ENCODE measurements at regions not wholly inside any gene's neighbourhood (a gene's known extent, or its start where the extent isn't known, plus 50 kb on each side); places are given as distances from the start of the nearest gene placed in this dataset.
"Not testable (repeated sequence)": the region's sequence is repeated elsewhere in the genome, so short reads cannot be mapped to it uniquely, and the experiment has no call there.

DNA sequence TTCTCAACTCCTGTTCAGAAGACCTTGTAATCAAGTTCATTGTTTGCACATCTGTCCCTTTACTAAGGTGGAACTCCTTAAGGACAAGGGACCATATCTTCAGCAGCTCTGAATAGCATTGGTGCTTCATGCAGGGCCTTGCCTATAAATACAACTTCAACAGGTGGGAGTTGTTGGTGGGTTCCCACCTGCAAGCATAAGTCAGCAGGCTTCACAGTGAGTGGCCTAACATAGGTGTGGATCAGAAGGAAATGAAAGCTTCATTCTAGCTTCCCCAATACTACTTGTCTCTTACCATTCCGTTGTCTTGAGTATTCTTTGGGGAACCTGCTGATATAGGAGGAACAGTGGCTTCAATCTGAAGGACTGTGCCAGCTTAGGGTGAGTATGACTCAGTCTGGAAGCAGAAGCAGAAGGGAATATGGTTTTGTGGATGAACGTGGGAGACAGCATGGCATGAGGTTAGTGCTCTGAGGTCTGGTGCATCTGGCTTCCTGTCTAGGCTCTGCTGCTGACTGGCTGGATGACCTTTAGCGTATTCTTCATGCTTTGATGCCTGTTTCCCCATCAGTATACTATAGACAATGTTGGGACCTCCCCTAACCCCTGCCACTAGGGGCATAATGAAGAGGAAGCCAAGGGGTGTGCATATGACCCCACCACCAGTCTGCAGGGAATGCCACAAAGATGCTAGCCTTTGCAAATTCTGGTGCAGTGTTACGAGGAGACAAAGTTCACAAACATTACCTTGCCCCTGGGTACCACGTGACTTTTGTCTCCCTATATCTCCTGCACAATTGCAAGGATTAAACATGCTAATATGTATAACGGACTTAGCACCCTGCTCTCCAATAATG is 192.3 kb downstream of the PALM2AKAP2 start:
- in situ Hi-C loops (cut with HindIII; ENCODE audit: low sequenced_read_pairs), result no loop called here

DNA sequence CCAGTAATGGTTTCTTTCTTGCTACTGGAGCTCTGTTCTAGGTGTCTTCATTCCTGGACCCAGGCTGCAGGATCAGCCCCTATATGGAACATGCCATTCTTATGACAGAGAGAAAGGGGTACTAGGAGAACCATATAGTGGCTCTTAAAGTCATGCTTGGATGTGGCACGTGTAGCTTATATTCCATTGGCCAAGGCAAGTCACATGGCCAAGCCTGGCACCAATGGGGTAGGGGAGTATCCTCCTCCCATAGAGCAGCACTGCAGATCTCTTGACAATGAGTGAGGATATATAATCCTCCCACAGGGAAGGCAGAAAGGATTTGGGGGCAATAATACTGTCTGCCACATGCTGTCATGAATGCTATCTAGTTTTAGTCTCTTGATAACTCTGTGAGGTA is 193.3 kb downstream of the PALM2AKAP2 start:
- in situ Hi-C loops (cut with HindIII; ENCODE audit: low sequenced_read_pairs), result no loop called here

DNA sequence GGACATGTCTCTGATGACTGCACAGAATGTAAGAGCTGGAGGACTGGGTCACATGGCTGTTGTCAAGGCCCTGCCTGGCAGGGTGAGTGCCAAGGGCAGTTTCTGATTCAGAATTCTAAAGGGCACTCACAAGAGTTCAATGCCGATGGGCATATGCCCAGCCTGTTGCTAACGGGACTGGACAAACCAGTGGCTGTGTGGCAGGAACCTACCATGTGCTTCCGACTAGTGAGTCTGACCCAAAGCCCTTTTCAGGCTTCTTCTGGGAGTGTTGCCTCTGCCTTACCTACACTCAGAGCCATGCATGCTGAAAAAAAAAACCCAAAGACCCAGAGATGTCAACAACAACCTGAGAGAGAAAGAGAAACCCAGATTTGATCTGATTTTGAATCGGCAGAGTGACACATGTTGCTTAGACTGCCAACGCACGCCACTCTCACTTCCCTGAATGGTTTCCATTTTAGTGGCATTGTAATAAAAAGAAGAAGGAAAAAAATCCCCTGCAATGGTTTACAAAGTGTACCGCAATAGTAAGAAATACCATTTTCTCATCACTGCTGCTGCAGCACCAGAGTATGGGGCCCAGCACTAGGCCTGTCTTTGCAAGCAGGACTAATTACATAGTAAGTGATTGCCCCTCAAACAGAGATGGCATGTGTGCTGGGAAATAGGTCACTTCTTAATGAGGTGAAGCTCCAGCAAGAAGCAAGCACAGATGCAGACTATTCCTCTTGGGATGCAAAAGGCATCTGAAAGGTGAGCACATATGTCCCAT is 194.3 kb downstream of the PALM2AKAP2 start:
- in situ Hi-C loops (cut with HindIII; ENCODE audit: low sequenced_read_pairs), result no loop called here

DNA sequence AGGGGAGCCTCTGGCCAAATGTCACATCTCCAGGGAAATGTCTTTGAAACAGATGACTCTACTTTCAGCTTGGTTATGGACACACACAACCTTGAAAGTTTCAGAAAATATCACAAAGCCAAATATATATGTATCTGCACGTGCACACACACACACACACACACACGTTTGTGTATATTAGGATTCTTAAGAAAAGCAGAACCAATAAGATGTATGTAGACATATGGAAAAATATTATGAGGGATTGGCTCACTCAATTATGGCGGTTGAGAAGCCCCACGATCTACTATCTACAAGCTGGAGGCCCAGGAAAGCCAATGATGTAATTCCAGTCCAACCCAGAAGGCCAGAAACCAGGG is 194.9 kb downstream of the PALM2AKAP2 start:
- in situ Hi-C loops (cut with HindIII; ENCODE audit: low sequenced_read_pairs), result no loop called here

DNA sequence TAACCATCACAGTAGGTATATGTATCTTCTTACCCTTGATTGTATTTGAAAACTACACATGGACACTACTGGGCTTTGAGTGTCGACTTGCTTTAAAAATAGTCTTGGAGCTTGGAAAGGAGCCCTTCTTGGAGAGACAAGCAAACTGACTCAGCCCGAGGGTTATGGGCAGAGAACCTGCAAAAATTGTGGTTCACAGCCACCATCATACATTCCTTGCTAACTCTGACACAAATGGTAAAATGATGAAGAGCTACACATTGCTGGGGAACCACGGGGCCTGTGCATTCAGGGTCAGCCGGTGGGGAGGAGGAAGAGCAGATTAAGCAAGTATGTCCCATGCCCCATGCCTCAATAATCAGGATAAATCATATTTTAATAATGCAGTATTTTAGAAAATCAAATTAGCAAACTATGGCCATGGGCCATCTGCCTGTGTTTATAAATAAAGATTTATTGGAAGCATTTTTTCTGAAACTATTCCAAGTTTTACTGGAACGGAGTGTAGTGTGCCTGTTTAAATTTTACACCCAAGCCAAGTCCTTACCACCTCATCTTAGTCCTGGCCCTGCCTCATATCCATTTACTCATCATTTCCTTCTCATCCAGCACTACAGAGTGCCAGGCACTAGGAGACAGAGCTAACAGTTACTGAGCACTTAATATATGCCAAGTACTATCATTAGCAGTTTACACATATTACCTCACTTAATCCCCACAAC is 195.7 kb downstream of the PALM2AKAP2 start:
- in situ Hi-C loops (cut with HindIII; ENCODE audit: low sequenced_read_pairs), result no loop called here

DNA sequence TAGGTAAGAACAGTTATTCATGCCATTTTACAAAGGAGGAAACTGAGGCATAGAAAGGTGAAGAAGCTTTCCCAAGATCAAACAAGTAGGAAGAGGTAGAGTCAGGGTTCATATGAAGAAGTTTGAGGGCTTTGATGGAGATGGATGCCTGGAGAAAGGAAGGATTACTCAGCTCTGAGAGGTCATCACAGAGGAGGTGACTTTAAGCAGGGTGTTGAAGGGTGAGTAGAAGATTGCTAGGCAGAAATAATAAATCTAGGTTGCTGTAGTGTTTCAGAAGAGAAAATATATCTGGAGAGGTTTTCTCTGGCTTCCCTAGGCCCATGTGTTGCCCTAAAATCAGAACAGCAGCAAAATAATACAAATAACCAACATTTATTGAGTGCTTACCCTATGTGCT is 196.3 kb downstream of the PALM2AKAP2 start:
- in situ Hi-C loops (cut with HindIII; ENCODE audit: low sequenced_read_pairs), result no loop called here

DNA sequence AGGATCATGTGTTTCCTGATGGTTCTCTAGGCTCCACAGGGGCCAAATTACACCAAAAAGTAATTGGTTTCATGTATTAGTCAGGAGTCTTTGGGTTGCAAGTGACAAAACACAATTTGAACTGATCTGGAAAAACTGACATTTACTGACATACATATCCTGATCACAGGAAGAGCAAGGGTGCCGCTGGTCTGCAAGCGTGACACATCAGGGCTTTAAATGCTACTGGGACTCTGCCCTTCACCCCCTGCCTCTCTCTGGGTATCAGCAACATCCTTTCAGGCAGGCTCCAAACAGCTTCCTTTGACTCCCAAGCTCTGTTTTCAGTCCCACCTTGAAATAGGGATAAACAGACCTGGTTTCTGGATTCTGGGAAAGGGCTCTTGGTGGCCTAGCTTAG is 197.5 kb downstream of the PALM2AKAP2 start:
- in situ Hi-C loops (cut with HindIII; ENCODE audit: low sequenced_read_pairs), result no loop called here

DNA sequence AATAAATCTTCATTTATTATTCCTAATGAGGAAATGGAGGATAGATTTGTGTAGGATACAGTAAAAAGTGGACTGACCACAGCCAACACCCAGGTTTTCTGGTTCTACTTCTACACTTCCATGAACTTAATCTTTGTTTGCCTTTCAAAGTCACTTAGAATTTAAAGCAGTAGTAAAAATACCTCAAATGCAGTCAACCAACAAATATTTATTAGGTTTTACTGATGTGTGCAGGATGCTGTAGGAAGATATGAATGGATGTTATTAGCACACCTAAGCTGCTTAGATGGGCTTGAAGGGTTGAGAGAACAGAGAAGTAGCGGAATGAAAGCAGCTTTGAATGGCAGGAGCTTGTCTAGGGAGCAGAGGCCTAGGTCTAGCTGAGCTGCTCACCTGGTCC is 201.1 kb downstream of the PALM2AKAP2 start:
- in situ Hi-C loops (cut with HindIII; ENCODE audit: low sequenced_read_pairs), result no loop called here

DNA sequence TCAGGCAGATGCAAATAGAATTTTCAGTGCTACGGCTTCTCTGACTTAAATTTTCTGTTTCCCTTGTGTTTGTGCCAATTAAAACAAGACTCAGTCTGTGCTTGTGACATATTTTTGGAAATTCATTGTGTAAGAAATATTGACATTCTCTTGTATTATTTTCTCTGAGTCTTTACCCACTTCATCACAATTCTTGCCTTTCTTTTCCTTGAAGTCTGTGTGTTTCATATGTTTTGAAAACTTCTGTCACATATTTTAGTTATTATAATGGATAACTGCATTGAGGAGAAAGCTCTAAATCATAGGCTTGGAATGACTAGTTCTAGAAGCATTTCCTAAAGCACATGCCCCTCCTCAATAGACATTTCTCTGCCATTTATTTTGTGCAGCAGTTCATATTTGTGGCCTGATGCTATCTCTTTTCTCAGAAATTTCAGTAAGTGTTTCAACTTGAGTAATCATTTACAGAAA is 206.6 kb downstream of the PALM2AKAP2 start:
- in situ Hi-C loops (cut with HindIII; ENCODE audit: low sequenced_read_pairs), result no loop called here

DNA sequence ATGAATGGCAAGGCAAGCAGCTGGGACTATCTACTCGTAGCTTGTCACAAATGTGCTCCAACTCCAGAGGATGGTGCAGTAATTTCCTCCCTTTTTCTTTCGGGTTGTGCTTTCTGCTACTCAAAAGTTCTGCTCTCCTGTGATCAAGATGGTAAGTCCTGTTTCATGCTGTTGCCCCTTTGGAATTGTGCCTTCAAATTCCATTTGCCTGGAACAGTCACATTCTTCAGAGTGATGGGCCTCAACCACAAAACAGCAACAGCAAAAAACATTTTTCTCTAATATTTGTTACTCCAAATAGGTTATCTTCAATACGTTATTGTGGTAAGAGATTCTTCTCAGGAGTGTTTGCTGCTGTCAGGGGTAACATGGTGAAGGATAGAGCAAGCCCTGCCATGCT is 209.3 kb downstream of the PALM2AKAP2 start:
- in situ Hi-C loops (cut with HindIII; ENCODE audit: low sequenced_read_pairs), result no loop called here

DNA sequence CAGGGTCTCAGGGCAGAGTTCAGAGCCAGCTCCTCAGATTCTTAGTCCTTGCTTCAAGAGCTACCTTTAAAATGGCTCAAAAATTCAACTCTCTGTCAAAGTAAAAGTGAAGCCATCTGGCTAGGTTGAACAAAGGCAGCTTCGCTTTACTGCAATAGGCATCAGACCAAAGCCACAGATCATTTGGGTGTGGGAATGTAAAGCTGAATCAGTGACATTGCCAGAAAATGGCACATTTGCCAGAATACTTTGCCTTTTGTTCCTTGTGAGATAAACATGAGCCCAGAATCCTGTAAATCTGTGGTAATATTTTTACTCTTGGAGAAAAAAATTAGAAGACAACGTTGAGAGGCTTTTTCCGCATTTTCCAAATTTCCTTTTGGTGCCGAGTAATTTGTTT is 210.5 kb downstream of the PALM2AKAP2 start:
- in situ Hi-C loops (cut with HindIII; ENCODE audit: low sequenced_read_pairs), result no loop called here

DNA sequence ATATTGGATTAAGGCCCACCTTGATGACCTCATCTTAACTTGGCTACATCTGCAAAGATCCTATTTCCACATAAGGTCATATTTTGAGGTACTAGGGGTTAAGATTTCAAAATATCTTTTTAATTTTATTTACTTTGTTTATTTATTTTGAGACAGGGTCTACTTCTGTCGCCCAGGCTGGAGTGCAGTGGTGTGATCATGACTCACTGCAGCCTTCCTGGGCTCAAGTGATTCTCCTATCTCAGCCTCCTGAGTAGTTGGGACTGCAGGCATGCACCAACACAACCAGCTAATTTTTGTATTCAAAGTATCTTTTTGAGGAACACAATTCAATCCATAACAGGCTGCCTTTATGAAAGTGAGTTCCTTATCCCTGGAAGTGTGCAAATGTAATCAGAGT is 212.3 kb downstream of the PALM2AKAP2 start:
- in situ Hi-C loops (cut with HindIII; ENCODE audit: low sequenced_read_pairs), result no loop called here

DNA sequence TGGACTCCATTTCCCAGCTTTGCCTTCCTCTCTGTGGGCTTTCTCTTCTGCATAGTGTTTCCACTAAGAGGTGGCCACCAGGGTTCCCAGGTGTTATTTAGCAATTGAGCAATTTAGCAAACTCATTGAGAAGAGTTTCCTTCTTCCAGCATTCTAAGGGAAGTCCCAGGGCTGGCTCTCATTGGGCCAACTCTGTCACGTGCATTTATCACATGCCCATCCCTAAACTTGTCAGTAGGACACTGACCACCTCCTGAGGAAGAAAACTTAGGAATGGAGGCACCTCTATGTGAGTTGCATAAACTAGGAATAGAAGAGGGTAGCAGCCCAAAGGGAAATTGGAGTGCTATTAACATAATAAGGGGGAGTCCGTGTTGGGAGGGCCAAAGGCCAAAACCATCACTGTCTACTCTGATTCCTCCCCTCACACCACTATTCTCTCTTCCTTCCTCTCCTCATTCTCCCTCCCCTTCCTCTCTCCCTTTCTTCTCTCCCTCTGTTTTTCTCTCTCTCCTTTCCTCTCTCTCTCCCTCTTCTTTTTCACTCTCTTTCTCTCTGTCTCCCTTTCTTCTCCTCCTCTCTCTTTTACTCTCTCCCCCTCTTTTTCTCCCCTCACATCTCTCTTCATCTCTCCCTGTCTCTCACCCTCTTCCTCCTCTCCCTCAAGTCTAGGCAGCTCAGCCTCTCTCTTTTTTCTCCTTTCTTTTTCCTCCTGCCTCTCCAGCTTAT is 213.4 kb downstream of the PALM2AKAP2 start:
- in situ Hi-C loops (cut with HindIII; ENCODE audit: low sequenced_read_pairs), result no loop called here

DNA sequence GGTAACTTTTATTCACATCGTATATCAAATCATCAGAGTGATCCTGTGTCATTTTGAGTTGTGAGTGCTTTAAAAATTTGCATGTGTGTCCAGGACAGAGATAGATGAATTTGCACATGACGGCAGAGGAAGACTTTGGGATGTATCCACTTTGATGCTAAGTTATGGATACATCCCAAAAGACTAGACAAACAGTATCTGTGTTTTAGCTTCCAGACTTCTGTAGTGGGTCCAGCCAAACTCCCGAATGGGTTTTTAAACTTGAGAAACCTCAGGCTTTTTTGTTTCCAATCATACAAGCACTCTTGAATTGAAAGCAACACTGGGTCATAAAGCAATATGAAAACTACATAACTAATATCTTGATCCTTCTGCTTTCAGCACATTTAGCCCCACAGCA is 213.8 kb downstream of the C9orf152 start:
- in situ Hi-C loops (cut with HindIII; ENCODE audit: low sequenced_read_pairs), result no loop called here

DNA sequence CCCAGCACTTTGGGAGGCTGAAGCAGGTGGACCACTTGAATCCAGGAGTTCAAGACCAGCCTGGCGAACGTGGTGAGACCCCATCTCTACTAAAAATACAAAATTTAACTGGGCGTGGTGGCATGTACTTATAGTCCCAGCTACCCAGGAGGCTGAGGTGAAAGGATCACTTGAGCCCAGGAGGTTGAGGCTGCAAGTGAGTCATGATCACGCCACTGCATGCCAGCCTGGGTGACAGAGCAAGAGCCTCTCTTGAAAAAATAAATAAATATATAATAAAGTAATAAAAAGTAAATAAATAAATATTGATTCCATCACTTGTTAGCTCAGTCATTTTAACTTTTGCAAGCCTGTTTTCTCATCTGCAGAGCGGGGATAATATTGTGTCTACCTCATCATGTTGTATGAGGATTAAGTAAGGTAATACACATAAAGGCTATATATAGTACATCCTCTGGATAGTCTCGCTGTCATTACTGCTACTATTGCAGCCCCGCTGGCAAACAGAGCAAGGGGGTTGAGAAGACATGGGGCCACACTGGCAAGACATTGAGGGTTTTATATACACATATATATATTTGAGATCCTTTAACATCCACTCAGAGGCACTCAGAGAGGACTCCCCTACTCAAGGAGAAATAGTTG is 210.9 kb downstream of the C9orf152 start:
- in situ Hi-C loops (cut with HindIII; ENCODE audit: low sequenced_read_pairs), result no loop called here

DNA sequence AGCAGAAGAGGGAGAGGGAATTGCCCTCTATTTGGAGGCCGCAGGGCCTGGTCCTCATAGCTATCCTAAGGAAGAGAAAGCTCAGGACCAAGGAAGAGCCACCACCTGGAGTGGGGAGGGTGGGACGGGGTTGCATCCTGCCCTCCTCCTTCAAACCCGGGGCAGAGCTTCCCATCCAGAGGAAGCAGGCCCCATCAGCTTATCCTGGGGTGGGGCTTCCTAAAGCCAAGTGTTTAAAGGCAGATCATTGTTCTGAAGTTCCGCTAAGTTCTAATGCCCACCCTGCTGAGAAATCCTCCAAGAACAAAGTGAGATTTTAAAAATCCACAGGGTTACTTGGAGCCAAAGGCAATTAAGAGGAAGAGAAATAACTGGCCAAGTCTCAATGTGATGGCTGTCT is 210.3 kb downstream of the C9orf152 start:
- in situ Hi-C loops (cut with HindIII; ENCODE audit: low sequenced_read_pairs), result no loop called here

DNA sequence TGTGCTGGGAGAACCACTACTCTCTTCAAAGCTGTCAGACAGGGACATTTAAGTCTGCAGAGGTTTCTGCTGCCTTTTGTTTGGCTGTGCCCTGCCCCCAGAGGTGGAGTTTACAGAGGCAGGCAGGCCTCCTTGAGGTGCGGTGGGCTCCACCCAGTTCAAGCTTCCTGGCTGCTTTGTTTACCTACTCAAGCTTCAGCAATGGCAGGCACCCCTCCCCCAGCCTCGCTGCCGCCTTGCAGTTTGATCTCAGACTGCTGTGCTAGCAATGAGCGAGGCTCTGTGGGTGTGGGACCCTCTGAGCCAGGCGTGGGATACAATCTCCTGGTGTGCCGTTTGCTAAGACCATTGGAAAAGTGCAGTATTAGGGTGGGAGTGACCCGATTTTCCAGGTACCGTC is 202.4 kb downstream of the C9orf152 start:
- in situ Hi-C loops (cut with HindIII; ENCODE audit: low sequenced_read_pairs), result not testable (repeated sequence)

DNA sequence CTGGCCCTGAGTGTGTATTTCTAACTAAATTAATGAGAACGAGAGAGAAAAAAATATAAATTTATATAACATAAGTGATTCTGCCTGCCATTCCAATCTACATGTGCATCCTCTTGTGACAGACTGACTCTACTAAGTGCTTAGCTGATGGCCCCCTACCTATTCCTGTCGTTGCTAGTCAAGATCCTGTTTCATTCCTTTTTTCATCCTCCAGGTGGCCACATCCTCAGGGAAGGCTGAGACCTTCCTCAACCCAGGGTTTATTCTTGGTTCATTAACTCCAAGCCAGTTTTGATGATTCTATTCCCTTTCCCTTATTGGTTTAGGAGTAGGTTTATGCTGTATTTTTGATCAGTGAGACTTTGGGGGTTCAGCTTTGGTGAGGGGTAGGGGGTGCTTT is 201.3 kb downstream of the C9orf152 start:
- in situ Hi-C loops (cut with HindIII; ENCODE audit: low sequenced_read_pairs), result no loop called here

DNA sequence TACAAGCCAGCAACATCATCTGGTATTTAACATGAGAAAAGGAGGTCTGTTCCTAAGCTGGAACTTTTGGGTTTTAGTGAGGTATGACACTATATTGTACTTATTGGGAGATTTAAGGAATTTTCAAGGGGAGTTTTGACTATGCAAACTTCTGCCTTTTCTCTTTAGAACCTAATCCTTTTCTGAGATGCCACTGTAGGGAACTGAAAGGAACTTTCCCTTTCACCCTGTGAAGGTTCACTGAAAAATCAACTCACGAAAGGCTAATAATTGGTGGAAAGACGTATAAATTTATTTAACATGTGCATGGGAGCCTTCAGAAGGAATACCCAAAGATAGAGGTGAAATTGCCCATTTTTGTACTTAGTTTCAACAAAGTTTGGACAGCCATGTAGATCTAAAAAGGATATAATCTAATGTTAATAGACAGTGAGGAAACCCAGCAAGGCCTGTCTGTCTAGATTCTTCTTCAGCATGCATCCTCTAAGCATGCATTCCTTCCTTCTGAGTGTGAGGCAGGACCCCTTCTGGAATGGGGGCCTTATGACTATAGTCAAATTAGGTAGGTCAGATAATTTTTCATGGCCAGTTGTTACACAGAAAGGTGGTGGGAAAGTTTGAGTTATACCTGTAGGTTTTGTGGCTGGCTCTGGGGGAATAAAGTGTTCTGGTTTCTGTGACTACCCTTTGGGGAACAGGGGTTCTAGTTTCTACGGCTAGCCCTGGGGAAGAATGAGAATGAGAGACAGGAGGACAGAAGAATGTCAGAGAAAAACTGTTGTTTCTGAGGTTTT is 200.3 kb downstream of the C9orf152 start:
- in situ Hi-C loops (cut with HindIII; ENCODE audit: low sequenced_read_pairs), result no loop called here

DNA sequence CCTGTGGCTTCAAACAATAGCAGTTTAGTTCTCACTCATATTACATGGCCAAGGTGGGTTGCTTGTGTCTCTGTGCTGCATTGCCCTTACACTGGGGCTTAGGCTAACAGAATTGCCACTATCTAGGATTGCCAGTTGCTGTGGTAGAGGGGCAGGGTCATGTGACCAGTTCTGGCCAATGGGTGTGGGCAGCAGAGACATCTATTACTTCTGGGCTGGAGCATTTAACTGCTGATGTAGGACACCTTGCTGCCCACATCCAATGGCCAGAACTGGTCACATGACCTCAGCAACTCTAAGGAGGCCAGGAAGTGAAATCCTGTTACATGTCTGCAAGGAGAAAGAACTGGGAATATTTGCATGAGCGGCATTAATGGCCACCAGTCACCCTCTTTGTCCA is 199.3 kb downstream of the C9orf152 start:
- in situ Hi-C loops (cut with HindIII; ENCODE audit: low sequenced_read_pairs), result no loop called here

Measured in DLD1 (cell line).